SKM-1 treated with dmso at 0.1 percent for 144 hours (cell line): ENCODE measurements at regions not wholly inside any gene's neighbourhood (a gene's known extent, or its start where the extent isn't known, plus 50 kb on each side); places are given as distances from the start of the nearest gene placed in this dataset.
"Not testable (repeated sequence)": the region's sequence is repeated elsewhere in the genome, so short reads cannot be mapped to it uniquely, and the experiment has no call there.

Experiments used
- DNase-seq: peaks from one replicate; lab custom pipeline; 2025; ENCODE audit not compliant: unreplicated experiment; lab: John Stamatoyannopoulos, UW

DNA sequence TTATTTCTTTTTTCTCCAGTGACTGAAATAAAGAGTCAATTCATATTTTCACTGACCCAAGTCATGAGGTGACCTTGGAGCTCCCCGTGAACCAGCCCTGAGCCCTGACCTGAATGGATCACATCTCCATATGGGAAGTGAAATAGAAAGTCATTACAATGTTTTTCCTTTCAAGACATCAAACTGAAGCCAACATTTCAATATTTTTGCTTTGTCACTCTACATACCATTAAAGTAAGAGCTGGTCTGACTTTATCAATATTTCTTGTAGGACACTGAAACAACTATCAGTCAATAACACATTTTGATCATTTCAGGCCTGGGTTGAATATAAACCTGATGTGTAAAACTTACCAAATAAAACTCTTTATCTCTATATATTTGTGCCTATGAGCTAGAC lies 249.8 kb upstream of the PHF14 start:
- DNase-seq = no peak

DNA sequence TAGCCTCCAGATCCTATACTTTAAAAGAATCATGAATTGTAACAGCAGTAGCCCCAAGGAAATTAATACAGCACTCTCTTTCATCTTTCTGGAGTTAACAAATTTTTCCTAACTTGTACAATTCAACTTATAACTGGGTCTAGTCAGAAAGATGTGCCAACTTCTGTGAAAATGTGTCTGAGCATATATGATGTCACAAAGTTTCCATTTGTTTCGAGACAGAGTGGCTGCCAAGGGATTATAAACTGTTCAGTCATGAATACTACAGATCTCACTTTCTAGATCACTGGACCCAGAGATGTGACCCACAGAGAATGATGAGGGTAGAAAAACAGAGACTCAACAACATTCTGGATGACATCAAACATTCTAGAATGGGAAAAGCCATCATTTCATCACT lies 249.2 kb upstream of the PHF14 start:
- no peak for DNase-seq

DNA sequence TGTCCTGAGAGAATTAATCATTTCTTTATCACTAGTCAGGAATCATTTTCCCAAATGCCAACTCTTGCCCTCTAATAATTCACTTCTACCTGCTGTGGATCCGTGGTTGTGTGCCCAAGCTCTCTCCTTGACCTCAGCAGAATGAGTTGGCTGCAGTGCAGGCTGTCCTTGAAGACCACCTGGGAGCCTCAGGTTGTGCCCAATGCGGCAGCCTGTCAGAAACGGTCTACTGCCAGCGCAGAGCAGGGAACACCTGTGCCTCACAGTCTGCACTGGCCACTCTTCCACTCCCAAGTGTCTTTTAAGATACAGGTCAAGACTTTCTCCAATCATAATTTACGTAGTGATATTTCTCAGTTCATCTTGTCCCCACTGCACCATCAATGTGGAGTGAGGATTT lies 246.0 kb upstream of the PHF14 start:
- no peak for DNase-seq

DNA sequence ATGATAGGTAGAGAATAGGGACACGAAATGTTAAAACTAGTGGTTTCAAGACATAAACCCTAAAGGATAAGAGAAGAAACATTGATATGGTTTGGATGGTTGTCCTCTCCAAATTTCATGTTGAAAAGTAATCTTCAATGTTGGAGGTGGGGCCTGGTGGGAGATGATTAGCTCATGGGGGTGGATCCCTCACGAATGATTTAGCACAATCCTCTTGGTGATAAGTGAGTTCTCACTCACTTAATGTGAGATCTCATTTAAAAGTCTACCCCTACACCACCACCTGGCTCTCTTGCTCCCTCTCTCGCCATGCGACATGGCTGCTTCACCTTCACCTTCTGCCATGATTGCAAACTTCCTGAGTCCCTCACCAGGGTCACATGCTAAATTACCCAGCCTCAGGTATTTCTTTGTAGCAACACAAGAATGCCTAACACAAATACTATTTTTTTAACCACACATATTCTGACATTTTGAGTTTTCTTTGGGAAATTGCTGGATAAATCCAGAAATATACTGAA lies 242.4 kb upstream of the PHF14 start:
- DNase-seq = no peak

DNA sequence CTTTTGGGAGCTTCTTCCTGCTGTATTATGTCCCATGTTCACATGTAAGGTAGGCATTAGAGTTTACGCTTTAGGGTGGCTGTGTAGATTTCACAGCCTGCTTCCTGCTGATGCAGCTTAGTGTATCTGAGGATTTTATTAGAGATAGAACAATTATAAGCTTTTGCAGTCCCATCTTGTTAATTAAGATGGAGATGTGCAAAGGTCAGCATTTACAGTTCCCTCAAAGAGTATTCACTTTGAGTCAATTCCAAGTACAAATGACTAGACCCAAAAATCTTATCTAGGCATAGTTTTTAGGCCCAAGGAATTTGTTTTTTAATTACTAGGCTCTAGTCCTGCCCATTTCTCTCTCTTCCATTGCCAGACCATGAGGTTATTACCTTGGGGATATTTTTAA lies 239.9 kb upstream of the PHF14 start:
- DNase-seq = no peak

DNA sequence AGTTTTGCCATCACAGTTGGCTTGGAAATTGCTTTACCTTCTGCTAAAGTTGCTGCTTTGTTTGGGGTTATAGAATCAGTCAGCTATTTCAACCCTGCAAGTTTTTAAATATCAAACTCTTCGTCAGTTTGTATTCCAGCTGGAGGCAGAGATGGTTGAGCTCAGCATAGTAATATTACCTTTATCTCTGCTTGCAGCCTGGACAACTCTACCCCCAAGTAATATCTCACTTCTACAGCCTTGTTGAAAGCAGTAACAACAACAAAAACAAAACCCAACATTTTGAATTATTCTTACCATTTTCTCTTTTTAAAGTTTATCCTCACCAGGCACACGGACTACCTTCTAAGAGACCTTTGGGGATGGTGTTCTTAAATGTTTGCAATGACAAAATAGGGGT lies 239.1 kb upstream of the PHF14 start:
- DNase-seq = no peak

DNA sequence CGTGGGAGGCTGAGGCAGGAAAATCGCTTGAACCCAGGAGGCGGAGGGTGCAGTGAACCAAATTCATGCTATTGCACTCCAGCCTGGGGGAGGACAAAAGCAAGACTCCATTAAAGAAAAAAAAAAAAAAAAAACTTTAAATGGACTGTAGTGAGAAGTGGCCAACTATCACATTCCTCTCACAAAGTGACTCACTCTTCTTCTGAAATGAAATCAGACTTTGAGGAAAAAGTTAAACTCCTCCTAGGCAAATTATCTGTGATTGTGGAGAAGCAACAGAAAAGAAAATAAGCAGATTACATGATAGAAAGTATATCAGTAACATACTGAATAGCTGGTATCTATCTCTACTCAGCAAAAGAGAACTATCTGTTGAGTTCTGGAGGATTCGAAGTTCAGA lies 234.3 kb upstream of the PHF14 start:
- no peak for DNase-seq

DNA sequence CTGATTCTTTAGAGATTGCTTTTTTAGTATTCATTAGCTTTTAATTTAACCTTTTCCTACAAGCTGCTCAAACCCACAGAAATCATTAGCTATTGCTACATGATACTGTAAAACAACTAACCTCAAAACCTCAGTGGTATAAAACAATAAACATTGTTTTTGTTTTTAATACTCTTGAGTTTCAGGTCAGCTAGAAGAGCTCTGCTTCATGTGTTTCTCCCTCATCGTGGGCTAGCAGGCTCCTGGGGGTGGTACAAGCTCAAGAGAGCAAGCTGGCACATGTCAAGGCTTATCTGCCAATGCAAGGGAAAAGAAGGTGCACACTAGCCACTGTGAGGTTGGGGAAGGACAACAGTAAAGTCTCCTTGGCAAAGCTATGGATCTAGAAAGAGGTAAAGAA lies 232.9 kb upstream of the PHF14 start:
- DNase-seq = no peak

DNA sequence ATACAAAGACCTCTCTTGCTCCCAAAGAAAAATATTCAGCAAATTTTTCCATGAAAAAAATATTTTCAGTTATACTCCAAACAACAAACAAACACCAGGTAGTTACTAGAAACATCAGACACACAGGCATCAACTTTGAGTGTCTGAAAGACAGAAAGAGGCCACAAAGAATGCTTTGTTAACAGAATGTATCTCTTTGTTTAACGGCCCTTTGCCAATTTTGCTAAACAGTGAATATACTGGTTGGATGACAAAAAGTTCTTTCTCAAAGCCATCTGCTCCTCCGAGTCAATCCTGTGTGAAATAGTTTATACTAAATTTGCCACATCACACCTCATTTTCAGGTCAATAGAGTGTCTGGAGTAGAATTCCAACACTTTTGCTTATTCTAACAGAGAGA lies 216.7 kb upstream of the PHF14 start:
- DNase-seq = no peak

DNA sequence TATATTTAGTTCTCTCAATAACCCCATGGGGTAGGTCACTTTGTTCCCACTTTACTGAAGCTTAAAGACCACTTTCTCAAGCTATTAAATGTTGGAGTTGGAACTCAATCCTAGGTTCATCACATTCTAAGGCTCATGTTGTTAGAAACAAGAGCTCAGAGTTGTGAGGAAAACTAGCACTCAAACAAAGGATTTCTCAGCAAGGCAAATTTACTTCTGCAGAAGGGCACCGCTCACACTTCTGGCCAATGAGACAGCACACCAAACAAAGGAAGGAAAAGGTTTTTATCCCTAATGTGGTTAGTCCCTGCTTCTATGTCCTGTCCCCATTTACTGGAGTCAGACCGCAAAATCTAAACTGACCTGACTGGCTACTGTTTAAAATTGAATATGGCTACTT lies 214.6 kb upstream of the PHF14 start:
- DNase-seq = no peak

DNA sequence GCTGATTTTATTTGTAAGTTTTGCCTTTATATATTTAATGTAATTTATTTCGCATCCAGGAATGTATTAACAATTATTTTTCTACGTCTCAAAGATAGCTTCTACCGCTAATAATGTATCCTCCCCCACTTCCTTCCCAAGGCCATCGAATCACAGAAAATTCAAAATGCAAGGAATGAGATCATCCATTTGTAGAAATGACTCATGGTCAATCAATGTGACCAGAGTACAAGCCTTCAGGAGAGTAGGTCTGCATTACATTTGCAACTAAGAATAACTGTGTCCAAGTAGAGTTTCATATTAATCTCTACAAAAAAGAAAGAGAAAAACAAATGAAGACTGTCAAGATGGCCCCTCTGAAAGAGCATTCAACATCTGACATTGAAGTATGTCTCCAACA lies 205.9 kb upstream of the PHF14 start:
- no peak for DNase-seq

DNA sequence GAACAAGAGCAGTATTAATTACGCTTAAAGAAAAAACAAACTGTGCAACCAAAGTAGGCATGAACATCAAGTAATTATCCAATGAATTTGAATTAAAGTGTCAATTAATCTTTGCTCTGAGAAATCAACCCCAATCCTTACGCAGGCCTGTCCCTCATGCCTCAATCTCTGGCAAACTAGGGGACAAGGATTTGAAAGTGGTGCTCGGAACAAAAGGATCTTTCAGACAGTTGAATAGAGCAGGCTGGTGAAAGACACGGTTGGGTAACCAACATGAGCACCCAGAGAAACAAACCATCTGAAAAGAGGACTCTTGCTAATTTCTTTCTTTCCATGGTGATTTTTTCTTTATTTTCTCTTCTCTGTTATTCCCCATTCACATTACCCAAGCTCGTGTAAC lies 203.5 kb upstream of the PHF14 start:
- DNase-seq = no peak

DNA sequence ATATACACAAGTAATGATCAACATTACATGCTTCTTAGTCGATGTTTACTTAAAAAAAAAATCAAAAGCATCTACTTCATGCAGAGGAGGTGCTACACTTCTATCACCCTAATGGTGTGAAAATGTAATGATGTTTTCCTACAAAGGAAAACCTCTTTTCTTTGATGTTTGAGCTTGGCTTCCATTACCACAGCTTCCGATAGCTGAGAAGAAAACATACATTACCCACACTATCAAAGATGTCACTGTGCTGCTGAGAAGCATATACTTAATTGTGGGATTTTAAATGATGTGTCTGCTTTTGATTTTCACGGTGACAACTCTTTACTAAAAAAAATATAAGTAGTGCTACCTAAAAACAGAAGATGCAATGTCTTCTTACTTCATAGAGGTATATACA lies 200.2 kb upstream of the PHF14 start:
- no peak for DNase-seq

DNA sequence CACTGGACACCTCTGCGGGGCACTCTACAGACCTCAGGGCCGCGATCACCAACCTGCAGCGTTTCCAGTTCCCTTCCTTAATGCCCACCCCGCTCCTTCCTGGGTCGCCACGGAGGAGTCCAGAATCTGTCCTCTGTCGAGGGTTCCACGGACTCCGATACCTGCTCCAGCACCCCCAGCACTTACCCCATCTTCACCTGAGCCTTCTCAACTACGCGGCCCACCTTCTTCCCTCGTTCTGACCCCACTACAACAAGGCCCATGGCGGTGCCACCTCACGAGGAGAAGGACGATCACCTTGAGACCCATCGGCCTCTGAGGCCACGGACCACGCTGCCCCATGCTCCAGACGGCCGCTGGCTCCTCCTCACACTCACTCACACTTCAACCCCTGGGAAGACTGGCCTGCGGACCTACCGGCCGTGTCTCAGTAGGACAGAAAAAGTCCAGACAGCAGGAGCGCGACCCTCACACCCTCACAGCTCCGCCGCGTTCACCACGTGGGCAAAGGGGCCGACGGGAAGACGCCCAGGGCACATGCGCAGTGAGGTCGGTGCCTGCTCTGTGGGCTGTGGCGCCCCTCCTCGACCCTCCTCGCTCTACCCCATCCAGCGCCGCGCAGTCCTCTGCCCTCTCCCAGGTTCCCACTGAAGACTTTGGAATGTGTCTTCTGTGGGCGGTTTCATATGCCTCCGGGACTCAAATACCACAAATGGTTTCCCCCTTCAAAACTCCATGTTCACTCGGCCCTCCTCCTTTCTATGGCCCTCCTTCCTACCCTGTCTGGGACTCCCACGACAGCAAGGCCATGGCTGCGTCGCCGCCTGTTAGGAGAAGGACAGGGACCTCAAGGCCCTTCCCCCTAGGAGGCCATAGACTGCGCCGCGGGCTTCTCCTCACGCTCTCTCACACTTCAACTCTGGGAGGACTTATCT lies 193.9 kb upstream of the PHF14 start:
- no peak for DNase-seq

DNA sequence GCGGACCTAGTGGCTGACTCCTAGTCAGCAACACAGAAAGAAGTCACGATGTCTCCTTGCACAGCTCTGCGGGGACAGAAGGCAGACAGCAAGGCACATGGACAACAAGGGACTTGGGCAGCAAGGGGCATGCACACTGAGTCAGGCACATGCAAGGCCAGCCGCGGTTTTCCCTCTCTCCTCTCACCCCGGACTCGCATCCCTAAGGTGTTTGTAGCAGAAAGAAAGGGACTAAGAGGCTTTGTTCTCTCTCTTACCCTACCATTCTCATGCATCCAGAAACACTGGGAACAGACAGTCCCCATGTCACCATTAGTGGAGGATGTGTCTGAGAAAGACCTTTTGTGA lies 193.3 kb upstream of the PHF14 start:
- DNase-seq = no peak

DNA sequence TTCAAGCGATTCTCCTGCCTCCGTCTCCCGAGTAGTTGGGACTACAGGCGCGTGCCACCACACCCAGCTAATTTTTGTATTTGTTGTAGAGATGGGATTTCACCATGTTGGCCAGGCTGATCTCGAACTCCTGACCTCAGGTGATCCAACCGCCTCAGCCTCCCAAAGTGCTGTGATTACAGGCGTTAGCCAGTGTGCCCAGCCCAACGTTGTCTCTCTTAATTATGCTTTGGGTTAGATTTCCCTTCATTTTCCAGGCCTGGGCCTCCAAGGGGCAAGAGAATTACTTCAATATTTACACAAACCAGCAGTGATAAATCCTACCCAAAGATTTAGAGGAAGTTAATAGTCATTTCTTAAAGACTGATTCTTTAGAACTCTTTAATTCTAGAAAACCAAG lies 186.7 kb upstream of the PHF14 start:
- not testable (repeated sequence) for DNase-seq

DNA sequence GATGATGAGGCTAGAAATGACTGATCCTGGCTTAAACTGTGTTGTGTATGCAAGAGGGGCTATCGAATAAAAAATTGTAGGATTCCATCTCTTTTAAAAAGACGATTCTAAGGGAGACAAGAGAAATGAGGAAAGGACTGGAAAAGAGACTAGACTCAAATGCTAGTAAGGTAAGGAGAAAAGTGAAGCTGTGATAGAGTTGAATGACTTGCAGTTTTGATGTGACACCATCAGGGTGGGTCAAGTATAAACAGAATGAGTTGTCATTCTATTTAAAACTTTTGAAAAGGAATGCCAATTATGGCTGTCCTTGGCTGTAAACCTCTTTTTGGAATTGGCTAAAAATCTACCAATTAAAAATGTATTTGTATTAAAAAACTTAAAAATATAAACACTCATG lies 184.5 kb upstream of the PHF14 start:
- no peak for DNase-seq

DNA sequence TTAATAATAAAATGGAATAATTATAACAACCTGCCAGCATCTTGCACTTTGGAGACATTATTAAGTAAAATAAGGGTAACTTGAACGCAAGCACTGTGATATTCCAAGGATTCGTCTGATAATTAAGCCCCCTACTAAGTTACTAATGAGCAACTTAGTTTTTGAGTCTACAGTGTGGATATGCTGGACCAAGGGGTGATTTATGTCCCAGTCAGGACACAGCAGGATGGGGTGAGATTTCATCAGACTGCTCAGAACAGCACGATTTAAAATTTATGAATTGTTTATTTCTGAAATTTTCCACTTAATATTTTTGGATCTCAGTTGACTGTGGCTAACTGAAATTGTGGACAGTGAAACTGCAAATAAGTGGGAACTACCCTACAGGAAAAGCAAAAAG lies 182.8 kb upstream of the PHF14 start:
- no peak for DNase-seq

DNA sequence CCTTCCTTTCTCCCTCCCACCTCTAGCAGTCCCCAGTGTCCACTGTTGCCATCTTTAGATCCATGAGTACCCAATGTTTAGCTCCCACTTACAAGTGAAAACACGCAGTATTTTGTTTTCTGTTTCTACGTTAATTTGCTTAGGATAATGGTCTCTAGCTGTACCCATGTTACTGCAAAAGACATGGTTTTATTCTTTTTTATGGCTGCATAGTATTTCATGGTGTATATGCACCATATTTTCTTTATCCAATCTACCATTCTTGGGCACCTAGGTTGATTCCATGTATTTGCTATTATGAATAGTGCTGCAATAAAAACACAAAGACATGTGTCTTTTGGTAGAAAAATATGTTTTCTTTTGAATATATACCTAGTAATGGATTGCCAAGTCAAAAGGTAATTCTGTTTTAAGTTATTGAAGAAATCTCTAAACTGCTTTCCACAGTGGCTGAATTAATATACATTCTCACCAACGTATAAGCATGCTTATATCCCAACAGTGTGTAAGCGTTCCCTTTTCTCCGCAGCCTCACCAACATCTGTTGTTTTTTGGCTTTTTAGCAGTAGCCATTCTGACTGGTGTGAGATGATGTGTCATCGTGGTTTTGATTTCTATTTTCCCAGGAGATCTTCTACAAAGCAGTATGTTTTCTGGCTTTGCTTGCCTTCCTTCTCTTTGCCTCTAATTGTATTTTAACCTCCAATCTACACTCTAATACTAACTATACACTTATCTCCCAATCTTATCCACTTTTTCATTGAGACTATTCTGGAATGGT lies 179.5 kb upstream of the PHF14 start:
- DNase-seq = no peak

DNA sequence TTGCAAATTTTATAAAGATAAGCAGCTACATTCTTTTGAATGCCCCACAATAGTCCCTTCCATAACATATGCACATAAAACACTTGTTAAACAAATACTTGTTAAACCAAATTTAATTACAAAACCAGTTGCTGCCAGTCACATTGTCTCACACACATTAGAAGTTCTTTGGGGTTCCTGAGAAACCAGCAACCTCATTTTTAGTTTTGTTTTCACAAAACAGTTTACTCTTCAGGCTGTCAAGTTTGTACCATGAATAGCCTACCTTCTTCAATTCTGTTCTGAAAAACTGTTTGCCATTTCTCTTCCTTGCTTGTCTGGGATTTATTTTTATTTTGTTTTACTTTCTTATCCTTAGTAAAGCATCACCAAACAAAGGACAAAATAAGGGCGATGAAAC lies 176.5 kb upstream of the PHF14 start:
- no peak for DNase-seq

DNA sequence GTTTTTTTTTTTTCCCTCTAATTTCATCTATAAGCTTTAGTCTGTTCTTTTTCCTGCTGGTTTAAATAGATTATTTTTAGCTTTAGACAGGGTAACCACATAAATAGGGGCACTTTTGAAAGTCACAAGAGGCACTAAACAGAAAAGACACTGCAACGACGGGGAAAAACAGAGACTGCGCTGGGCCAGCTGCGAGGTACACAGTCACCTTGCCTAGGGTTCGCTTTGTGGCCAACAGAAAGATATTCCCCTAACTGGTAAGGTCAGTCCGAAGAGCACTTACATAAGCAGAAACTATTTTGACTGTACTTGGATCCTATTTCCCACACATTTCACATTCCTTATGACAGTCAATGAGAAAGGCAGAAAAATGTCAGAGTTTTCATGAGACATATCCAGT lies 175.6 kb upstream of the PHF14 start:
- DNase-seq = no peak

DNA sequence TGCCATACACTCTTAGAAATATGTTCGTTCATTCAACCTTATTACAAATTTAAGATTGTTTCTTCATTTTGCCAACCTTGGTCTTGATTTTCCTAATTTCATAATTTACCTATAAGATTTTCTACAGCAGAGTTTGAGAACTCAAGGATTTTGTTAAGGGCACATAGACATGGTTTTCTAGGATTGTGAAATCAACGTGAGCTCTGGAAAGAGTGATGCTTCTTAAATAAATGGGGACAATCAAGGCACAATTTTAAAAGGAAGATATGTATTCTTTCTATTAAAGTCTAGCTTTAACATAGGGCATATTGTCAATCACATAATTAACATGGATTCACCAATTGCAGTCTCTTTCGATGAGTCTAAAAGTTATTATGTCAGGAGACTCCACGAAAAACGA lies 174.2 kb upstream of the PHF14 start:
- no peak for DNase-seq
